IPS-18a (cell line): ENCODE measurements at regions not wholly inside any gene's neighbourhood (a gene's known extent, or its start where the extent isn't known, plus 50 kb on each side); places are given as distances from the start of the nearest gene placed in this dataset.

Experiments
- H3K27ac ChIP-seq: one replicate; pipeline ENCODE4 v1.5.1; 2013; ENCODE audit warnings: low read length
- H3K27me3 ChIP-seq: one replicate; pipeline ENCODE4 v1.6.1; 2013; ENCODE audit warnings: mild to moderate bottlenecking, low read length; ENCODE audit not compliant: control insufficient read depth, insufficient read depth
- H3K36me3 ChIP-seq: one replicate; pipeline ENCODE4 v1.6.1; 2013; ENCODE audit warnings: low read depth, low read length; ENCODE audit not compliant: control insufficient read depth
- H3K4me1 ChIP-seq: one replicate; pipeline ENCODE4 v1.6.1; 2013; ENCODE audit warnings: low read depth, low read length; ENCODE audit not compliant: control insufficient read depth
- H3K4me3 ChIP-seq: one replicate; pipeline ENCODE4 v1.5.1; 2013; ENCODE audit warnings: low read length
- H3K9ac ChIP-seq: one replicate; pipeline ENCODE4 v1.6.1; 2013; ENCODE audit warnings: mild to moderate bottlenecking, low read length, moderate library complexity
- H3K9me3 ChIP-seq: one replicate; pipeline ENCODE4 v1.6.1; 2013; ENCODE audit warnings: low read depth, low read length; ENCODE audit not compliant: control insufficient read depth

DNA sequence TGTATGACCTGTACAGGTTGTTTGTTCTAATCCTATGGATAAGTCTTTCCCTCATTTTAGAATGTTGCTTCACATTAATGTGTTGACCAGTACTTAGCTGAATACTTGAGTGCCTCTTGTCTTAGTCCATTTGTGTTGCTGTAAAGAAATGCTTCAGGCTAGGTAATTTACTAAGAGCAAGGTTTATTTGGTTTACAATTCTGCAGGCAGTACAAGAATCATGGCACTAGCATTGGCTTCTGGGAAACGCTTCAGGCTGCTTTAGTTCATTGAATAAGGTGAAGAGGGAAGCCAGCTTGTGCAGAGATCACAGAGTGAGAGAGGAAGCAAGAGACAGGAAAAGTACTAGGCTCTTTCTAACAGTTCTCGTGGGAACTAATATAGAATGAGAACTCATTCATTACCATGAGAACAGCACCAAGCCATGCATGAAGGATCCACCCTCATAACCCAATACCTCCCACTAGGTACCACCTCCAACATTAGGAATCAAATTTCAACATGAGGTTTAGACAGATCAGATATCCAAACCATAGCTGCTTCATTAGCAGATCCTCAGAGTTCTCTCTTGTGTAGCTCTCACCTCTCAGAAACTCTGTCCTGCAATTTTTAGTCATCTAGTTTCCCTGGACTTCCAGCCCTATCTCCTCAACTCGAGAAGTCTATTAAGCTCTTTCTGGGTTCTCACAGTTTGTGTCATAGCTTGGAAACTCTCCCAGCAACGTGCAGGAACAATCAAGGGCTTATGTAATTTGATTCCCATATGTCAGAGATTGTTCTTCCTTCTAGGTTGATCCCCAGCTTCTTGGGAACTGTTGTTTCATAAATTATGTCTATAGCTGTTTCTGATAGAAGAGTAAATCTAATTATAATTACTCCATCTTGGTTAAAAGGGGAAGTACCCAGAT is 2082.3 kb upstream of the CELF4 start:
- Histone ChIP-seq H3K4me1 (peaks cover 9% of the 10 kb centered on the region), H3K27me3 (no peaks in the 10 kb centered on the region), H3K9ac (no peak overlapping the region), H3K27ac (no peak overlapping the region), H3K36me3 (no peaks in the 10 kb centered on the region), H3K9me3 (no peaks in the 10 kb centered on the region), H3K4me3 (no peak overlapping the region)

DNA sequence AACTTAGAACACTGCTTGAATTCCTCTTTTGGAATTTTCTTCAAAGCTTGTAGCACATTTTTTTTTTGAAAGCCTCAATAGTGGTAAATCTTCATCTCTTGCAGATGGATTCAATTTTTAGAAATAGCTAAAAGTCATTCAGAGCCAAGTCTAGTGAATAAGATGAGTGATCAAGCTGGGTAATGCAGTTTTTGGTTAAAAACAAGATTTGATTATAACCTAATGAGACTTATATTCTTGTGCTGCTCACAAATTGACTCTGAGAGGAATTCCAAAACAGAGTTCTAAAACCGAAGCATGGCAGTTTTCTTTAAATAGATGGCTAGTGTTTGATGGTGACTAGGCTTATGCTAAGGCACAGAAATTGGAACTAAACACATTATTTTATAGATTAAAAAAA is 2072.6 kb upstream of the CELF4 start:
- Histone ChIP-seq H3K4me1 (no peaks in the 10 kb centered on the region), H3K27ac (no peak overlapping the region), H3K9ac (no peak overlapping the region), H3K27me3 (no peaks in the 10 kb centered on the region), H3K36me3 (no peaks in the 10 kb centered on the region), H3K4me3 (no peak overlapping the region), H3K9me3 (no peaks in the 10 kb centered on the region)

DNA sequence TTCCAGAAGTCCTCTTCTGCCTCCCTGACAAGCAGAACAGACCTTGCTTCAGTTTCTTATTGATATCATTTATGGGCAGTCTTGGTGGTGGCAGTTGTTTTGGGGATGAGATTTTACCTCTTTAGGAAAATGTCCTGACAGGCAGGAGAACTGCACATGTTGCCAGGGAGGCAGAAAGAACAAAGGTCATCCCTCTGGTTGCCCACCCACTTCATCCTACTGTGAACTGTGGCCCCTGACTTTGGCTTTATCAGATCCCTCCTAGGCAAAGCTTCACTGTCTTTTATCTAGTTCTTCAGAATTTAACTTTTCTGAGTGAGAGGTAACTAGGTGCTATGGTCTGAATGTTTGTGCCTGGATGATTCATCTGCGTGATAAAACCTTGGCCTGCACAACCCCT is 2071.3 kb upstream of the CELF4 start:
- H3K36me3 ChIP-seq = no peaks in the 10 kb centered on the region
- no peak overlapping the region for H3K27ac ChIP-seq
- H3K4me3 ChIP-seq = no peak overlapping the region
- H3K9me3 ChIP-seq = no peaks in the 10 kb centered on the region
- H3K4me1 ChIP-seq = no peaks in the 10 kb centered on the region
- H3K27me3 ChIP-seq = no peaks in the 10 kb centered on the region
- no peak overlapping the region for H3K9ac ChIP-seq

DNA sequence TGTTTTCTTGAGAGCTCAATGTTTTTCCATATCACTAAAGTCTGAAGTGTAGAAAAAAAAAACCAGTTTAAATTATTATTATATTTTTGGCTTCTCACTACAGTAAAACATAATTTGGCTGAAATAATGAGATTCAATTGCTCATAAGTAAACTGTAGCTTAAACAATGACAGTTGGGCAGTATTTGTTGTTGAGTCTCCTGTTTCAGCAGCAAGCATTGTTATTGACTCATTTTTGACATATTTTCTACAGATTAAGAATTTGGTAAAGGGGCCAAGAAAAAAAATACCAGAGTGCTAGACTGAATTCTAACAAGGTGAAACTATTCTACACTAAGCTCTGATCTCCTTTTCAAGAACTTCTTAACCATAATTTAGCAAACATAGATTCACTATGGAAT is 2070.4 kb upstream of the CELF4 start:
- Histone ChIP-seq H3K4me1 (no peaks in the 10 kb centered on the region), H3K9me3 (no peaks in the 10 kb centered on the region), H3K36me3 (no peaks in the 10 kb centered on the region)

DNA sequence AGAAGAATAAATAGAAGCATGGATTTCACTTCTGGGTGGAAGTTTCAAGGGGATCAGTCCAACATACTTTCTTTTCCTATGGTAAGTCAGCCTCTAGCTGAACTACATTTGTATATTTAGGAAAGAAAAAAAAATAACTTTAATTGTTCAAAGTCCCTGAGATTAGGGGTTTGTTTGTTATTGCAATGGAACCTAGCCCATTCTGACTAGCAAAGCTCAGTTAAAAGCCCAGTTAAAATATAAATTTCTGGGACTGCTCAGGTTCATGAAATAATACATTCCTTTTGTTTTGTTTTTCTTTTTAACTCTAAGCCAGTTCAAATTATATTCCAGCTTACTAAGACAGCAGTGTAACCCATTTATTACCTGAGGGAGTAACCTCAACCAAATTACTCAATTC is 2069.6 kb upstream of the CELF4 start:
- H3K4me1 ChIP-seq = no peaks in the 10 kb centered on the region
- H3K9ac ChIP-seq = no peak overlapping the region
- H3K9me3 ChIP-seq = no peaks in the 10 kb centered on the region
- H3K36me3 ChIP-seq = no peaks in the 10 kb centered on the region
- H3K27me3 ChIP-seq = no peaks in the 10 kb centered on the region
- no peak overlapping the region for H3K27ac ChIP-seq
- H3K4me3 ChIP-seq = no peak overlapping the region

More for the DNA sequence above, 2070.4 kb upstream of the CELF4 start:
- Histone ChIP-seq H3K4me3 (no peak overlapping the region), H3K27me3 (no peaks in the 10 kb centered on the region), H3K27ac (no peak overlapping the region), H3K9ac (no peak overlapping the region)

DNA sequence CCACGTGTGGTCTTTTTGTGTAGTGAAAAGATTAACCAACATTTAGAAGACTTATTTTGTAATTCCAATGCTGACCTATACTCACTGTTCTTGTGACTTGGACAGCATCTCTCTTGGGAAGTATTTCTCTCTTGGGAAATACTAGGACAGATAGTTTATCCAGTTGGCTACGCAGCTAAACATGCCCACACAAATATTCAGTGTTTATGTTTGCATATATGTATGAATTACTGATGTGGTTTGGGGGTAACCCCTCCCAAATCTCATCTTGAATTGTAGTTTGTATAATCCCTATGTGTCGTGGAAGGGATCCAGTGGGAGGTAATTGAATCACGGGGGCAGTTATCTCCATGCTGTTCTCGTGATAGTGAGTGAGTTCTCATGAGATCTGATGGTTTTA is 2062.3 kb upstream of the CELF4 start:
- no peak overlapping the region for H3K9ac ChIP-seq
- H3K9me3 ChIP-seq = no peaks in the 10 kb centered on the region
- peaks cover 21% of the 10 kb centered on the region for H3K4me1 ChIP-seq
- no peak overlapping the region for H3K27ac ChIP-seq
- no peaks in the 10 kb centered on the region for H3K27me3 ChIP-seq
- no peak overlapping the region for H3K4me3 ChIP-seq
- no peaks in the 10 kb centered on the region for H3K36me3 ChIP-seq

DNA sequence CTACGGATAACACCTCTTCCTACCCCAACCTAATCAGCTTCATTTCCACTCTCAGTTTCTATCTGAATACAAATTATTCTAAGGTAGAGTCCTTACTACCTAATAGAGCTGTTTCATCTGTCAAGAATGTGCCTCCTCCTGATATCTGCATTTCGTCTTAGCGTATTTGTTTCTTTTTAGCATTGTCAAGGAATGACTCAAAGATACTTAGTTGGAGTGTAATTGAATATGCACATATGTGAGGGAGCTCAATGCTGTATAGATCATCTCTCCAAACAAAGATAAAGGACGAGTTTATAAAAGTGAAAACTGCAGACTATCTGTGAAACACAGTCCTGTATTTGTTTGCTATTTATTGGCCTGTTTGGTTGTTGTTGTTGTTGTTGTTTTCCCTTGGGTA is 2059.4 kb upstream of the CELF4 start:
- no peak overlapping the region for H3K9ac ChIP-seq

DNA sequence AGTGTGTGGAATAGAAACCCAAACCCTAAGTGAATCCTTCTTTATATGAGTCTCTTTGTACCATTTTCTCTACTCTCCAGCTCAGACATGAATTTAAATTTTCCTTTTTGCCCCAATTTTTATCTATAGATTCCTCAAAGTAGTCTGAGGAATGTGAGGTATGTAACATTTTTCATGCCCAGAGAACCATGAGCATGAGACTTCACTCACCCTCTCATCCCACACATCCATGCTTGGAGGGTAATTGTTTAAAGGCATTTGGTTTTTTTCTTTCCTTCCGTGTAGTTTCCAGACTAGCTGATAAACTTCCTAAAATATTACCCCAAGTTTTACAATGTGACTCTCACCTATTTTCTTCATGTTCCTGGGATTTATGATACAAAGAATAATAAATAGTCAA is 2056.8 kb upstream of the CELF4 start:
- H3K4me3 ChIP-seq = no peak overlapping the region
- no peaks in the 10 kb centered on the region for H3K27me3 ChIP-seq
- H3K27ac ChIP-seq = no peak overlapping the region
- no peaks in the 10 kb centered on the region for H3K9me3 ChIP-seq
- H3K4me1 ChIP-seq = peaks cover 12% of the 10 kb centered on the region
- no peak overlapping the region for H3K9ac ChIP-seq
- H3K36me3 ChIP-seq = no peaks in the 10 kb centered on the region

More for the DNA sequence above, 2059.4 kb upstream of the CELF4 start:
- Histone ChIP-seq H3K4me3 (no peak overlapping the region), H3K27ac (no peak overlapping the region), H3K36me3 (no peaks in the 10 kb centered on the region), H3K4me1 (peaks cover 21% of the 10 kb centered on the region), H3K27me3 (no peaks in the 10 kb centered on the region), H3K9me3 (no peaks in the 10 kb centered on the region)

DNA sequence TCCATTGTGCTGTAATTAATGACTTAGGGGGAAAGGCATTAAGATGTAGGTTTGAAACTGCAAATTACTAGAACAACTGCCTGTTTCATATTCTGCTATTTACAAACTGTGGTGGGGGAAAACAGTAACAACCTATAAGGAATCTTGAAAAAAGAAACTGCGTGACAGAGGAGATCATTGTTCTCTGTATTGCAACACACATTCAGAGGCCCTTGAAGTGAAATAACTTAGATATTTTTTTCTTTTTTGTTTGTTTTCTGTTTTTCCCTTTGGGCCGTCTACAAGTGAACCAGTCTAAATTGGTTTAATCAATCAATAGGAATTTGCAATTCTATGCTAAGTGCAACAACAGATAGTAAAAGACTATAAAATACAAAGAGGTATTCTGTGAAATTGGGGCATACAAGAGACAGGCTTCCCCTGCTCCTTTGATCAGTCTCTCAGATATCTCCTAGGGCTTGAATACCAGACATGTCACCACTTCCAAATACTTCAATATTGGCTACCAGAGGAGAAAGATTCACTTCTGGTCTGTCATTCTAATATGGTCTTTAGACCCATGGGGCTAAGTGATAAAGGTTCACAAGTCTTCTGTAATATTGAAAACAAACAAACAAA is 2055.1 kb upstream of the CELF4 start:
- peaks cover 12% of the 10 kb centered on the region for H3K4me1 ChIP-seq
- no peak overlapping the region for H3K27ac ChIP-seq
- no peaks in the 10 kb centered on the region for H3K36me3 ChIP-seq
- no peak overlapping the region for H3K4me3 ChIP-seq
- no peaks in the 10 kb centered on the region for H3K27me3 ChIP-seq
- no peak overlapping the region for H3K9ac ChIP-seq
- H3K9me3 ChIP-seq = no peaks in the 10 kb centered on the region

DNA sequence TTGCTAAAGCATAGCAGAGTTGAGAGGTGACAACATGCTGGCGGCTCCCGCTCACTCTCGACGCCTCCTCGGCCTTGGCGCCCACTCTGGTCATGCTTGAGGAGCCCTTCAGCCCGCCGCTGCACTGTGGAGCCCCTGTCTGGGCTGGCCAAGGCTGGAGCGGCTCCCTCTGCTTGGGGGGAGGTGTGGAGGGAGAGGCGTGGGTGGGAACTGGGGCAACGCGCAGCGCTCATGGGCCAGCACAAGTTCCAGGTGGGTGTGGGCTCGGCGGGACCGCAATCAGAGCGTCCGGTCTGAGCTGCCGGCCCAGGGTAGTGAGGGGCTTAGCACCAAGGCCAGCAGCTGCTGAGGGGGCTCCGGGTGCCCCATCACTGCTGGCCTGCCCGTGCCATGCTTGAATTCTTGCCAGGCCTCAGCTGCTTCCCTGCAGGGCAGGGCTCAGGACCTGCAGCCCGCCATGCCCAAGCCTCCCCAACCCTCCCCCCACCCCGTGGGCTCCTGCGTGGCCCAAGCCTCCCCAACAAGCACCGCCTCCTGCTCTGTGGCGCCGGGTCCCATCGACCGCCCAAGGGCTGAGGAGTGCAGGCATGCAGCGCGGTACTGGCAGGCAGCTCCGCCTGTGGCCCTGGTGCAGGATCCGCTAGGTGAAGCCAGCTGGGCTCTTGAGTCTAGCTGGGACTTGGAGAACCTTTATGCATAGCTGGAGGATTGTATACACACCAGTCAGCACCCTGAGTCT is 2052.8 kb upstream of the CELF4 start:
- Histone ChIP-seq H3K4me1 (peaks cover 2% of the 10 kb centered on the region), H3K27me3 (no peaks in the 10 kb centered on the region), H3K9ac (no peak overlapping the region), H3K36me3 (no peaks in the 10 kb centered on the region), H3K9me3 (no peaks in the 10 kb centered on the region), H3K27ac (no peak overlapping the region), H3K4me3 (no peak overlapping the region)

DNA sequence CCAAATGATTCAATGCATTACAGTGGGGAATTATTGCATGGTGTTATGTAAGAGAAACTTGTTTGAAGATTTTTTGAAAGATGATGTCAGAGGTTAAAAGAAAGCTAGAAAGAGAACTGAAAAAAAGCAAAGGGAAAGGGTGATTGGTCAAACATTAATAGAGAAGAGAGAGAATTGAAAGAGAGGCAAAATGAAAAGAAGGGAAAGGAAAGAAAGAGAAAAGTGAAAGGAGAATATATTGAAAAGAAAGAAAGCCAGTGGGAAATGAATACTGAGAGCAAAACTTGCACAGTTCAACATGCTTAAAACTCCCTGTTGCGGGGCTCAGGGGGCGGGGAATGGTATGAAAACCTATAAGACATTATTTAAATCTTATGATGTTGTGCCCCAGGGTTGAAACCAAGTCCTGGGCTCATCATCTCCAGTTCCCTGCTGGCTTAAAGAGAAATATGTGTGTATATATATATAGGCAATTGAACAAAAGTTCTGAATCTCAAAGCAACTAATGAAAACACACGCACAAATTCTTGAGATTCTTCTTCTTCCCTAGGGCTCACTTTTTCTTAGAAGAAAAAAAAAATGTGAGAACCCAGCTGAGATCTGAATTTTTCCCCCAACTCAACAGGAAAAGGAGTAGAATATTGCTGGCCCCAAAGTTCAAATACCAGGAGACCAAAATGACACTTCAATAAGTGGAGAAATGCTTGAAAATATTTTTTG is 2045.9 kb upstream of the CELF4 start:
- peak overlapping the region; percentile 56 for H3K27ac ChIP-seq

More for the DNA sequence above, 2045.9 kb upstream of the CELF4 start:
- no peaks in the 10 kb centered on the region for H3K9me3 ChIP-seq
- no peaks in the 10 kb centered on the region for H3K36me3 ChIP-seq
- no peak overlapping the region for H3K9ac ChIP-seq
- H3K4me1 ChIP-seq = peaks cover 32% of the 10 kb centered on the region
- H3K4me3 ChIP-seq = no peak overlapping the region
- H3K27me3 ChIP-seq = no peaks in the 10 kb centered on the region
